ENCODE measurements at regions not wholly inside any gene's neighbourhood (a gene's known extent, or its start where the extent isn't known, plus 50 kb on each side); places are given as distances from the start of the nearest gene placed in this dataset.

DNA sequence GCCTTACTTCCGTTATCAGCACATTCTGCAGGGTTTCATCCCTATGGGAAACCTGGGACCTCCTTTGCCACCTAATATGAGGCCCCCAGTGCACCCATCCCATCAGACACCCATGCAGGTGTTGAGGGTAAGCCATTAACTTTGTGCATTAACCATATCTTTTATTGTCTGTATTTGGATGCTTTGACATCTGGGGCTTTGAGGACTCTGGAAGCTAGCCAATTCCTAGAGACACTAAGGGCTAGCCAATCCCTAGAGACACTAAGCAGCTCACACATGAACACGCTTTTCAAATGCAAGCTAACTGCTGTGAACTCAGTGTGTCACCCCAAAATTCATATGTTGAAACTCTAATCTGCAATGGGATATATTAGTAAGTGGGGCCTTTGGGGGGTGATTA lies 272.5 kb upstream of the COBL start:
- TF ChIP-seq, protein P1, sequence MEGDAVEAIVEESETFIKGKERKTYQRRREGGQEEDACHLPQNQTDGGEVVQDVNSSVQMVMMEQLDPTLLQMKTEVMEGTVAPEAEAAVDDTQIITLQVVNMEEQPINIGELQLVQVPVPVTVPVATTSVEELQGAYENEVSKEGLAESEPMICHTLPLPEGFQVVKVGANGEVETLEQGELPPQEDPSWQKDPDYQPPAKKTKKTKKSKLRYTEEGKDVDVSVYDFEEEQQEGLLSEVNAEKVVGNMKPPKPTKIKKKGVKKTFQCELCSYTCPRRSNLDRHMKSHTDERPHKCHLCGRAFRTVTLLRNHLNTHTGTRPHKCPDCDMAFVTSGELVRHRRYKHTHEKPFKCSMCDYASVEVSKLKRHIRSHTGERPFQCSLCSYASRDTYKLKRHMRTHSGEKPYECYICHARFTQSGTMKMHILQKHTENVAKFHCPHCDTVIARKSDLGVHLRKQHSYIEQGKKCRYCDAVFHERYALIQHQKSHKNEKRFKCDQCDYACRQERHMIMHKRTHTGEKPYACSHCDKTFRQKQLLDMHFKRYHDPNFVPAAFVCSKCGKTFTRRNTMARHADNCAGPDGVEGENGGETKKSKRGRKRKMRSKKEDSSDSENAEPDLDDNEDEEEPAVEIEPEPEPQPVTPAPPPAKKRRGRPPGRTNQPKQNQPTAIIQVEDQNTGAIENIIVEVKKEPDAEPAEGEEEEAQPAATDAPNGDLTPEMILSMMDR (IDR thresholded peaks at IDR 0.05; ENCODE audit: low read depth, low read length, missing control alignments), result no peak
- DNase-seq (ENCODE audit: low read depth), result no peak
- no peak overlapping the region for H3K4me3 ChIP-seq (ENCODE audit: low read depth, low read length)

DNA sequence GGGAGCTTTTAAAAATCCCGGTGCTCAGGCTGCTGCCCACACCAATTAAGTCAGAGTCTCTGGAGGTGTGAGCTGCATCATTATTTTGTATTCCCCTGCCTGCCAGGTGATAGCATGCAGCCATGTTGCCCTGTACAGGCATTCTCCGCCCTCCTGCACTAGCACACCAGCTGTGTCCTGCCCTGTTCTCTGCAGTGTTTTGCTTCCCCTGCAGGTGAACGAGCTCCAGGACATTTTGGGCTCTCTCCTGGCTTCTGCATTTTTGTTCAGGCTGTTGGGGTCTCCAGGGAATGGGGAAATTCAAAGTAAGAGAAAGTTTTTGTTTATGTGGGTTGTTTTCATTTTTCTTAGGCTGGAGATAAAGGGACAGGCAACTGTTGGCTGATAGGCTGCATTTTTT lies 271.0 kb upstream of the COBL start:
- DNase-seq (ENCODE audit: low read depth), result no peak
- TF ChIP-seq, protein P1 (IDR thresholded peaks at IDR 0.05; ENCODE audit: low read depth, low read length, missing control alignments), result no peak

DNA sequence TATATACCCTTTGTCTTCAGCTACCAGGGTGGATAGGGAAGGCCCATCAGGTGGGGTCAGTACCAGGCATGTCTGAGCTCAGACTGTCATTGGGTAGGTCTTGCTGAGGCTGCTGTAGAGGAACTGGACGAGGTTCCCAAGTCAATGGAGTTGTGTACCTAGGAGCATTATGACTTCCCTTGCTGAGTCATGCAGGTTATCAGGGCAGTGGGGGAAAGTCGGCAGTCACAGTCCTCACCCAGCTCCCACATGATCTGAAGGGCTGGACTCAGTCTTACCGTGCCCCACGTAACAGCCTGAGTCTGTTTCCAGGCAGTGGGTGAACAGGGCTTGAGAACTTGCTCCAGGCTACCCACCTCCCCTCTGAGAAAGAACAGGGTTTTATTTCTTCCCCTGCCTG lies 260.8 kb upstream of the COBL start:
- DNase-seq (ENCODE audit: low read depth), result no peak
- no peak overlapping the region for H3K4me3 ChIP-seq (ENCODE audit: low read depth, low read length)
- TF ChIP-seq, protein P1 (IDR thresholded peaks at IDR 0.05; ENCODE audit: low read depth, low read length, missing control alignments), result no peak

More for the DNA sequence above, 271.0 kb upstream of the COBL start:
- H3K4me3 ChIP-seq (ENCODE audit: low read depth, low read length), result no peak overlapping the region

DNA sequence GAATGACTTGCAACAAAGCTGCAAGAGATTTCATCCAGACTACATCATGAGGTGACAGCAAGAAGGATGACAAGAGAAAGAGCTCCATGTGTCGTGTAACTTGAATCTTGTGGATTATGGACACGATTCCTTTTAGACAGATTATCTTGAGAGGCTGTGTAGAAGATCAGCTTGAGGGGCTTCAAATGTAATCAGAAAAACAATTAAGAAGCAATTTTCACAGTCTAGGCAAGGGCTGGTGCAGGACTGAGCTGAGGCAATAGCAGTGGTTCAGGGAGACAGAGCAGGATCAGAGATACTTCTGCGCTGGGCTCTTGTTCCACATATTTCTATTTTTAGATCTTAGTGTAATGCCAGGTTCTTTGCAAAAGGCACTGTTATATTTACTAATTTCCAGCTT lies 253.0 kb upstream of the COBL start:
- H3K4me3 ChIP-seq (ENCODE audit: low read depth, low read length), result no peak overlapping the region
- TF ChIP-seq, protein P1 (IDR thresholded peaks at IDR 0.05; ENCODE audit: low read depth, low read length, missing control alignments), result no peak
- no peak for DNase-seq (ENCODE audit: low read depth)

DNA sequence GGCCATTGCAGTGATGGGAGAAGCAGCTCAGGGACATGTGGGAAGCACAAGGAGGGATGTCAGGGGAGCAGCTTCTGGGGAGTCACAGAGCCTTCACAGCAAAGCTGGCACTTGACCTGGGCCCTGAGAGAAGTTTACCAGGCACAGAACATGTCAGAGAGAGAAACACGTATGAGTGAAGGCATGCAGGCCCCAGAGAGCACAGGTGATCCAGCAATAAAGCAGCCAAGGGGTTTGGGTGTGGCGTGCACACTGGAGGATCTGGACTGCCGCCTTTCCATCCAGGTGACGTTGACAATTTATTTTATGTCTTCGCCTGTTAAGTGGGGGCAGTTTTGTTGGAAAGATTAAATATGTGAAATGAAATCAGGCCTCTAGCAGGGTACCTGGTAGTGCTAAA lies 252.6 kb upstream of the COBL start:
- TF ChIP-seq, protein P1 (IDR thresholded peaks at IDR 0.05; ENCODE audit: low read depth, low read length, missing control alignments), result no peak
- DNase-seq (ENCODE audit: low read depth), result no peak
- no peak overlapping the region for H3K4me3 ChIP-seq (ENCODE audit: low read depth, low read length)

DNA sequence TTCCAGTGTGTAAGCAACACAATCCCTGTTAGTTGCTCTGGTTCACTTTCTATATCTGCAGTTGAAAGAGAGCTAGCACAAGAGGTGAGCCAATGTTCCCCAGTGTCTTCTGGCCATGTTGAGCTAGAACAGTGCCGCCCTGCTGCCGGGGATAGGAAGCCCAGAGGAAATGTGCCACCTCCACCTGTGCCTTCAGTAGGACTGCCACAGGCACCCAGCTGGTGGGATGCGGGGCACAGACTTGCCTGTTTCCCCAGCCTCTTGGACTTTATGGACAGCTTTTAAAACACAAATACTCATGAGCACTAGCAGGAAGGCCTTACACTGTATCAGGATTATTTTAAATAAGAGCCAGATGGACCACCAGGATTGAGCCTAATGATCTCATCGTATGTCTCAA lies 234.5 kb upstream of the COBL start:
- no peak for DNase-seq (ENCODE audit: low read depth)
- TF ChIP-seq, protein P1 (IDR thresholded peaks at IDR 0.05; ENCODE audit: low read depth, low read length, missing control alignments), result no peak
- no peak overlapping the region for H3K4me3 ChIP-seq (ENCODE audit: low read depth, low read length)

DNA sequence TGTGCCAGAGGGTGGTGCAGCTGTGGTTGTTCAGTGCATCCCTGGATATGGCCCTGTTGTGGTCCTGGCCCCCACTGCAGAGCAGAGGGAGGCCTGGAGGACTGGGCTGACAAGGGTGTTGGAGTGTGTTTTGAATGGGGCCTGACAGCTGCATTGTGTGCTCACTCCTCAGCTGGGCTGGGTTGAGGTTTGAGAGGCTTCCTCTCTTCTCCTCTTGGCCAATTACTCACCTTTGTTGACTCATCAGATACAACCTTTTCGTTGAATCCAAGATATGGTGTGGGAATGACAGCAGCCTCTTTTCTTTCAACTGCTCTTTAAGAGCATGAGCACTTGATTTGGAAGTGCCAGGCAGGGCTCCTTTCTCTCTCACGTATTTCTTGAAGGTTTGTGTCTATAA lies 228.5 kb upstream of the COBL start:
- no peak overlapping the region for H3K4me3 ChIP-seq (ENCODE audit: low read depth, low read length)
- TF ChIP-seq, protein P1 (IDR thresholded peaks at IDR 0.05; ENCODE audit: low read depth, low read length, missing control alignments), result no peak
- DNase-seq (ENCODE audit: low read depth), result no peak
